AML-193 (cell line): ENCODE measurements at regions not wholly inside any gene's neighbourhood (a gene's known extent, or its start where the extent isn't known, plus 50 kb on each side); places are given as distances from the start of the nearest gene placed in this dataset.

Source experiments
- DNase-seq, 2 experiments: peaks; one replicate each; lab custom pipeline; 2025; lab: John Stamatoyannopoulos, UW

DNA sequence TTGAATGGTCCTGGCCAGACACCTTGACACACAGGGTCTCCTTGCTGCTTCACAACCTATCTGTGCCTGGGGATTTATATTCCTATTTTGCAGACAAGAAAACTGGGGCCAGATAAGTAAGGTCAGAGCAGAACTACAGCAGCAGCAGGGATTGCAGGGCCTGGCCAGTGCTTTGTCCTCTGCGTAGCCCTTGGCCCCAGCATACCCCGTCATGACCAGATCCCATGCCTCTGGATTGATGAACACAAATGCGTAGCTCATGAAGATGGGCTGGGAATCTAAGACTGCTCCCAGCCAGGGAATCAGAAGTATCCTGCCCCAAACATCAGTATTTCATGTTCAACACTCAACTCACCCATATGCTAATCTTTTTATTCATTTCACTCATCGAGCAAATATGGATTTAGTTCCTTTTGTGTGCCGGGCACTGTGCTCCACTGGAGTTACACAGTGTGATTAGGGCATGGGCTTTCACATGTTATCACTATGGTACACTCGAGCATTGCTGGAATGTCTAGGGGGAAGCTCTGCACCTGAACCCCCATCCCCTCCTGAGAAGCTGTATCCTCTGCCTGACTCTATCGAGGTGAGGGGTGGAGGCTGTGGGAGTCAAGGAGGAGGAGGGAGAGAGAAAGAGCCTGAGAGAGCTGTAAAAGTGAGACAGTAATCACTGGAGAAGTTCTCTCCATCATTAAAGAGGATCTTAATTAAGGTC is 143.3 kb downstream of the CYP26B1 start:
- no peak for DNase-seq

DNA sequence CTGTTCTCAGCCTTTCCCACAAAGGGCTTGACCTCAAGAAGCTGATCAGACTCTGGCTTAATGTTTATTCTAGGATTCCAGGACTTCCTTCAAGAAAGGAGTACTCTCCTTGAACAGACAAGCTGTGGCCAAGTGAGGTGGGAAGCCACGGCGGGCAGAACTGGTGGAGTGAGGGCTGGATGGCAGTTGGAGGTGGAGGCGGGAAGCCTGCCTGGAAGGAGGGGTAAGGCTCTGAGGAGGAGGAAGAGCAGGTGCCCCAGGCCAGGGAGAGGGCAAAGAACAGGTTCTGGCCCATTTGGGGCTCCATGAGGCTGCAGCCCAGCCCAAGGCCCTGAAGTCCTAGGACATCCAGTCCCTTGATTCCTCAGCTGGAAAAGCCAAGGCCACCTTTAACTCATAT is 143.9 kb downstream of the CYP26B1 start:
- no peak for DNase-seq

DNA sequence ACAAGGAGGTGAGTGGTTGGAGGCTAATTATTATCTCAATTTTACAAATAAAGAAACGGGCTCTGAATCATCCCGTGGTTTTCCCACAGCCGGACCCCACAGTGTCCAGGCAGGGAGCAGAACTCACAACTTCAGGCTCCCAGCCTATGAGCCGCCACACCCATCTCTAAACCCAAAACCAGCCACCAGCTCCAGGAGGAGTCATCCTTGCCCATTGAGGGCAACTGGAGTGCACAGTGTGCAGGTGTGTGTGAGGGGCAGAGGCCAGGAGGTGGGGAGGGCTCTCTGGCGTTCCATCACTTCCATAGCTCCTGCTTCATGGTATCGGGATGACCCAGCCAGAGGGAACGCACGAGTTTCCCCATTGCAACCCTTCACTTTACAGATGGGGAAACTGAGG is 144.5 kb downstream of the CYP26B1 start:
- DNase-seq, result no peak

DNA sequence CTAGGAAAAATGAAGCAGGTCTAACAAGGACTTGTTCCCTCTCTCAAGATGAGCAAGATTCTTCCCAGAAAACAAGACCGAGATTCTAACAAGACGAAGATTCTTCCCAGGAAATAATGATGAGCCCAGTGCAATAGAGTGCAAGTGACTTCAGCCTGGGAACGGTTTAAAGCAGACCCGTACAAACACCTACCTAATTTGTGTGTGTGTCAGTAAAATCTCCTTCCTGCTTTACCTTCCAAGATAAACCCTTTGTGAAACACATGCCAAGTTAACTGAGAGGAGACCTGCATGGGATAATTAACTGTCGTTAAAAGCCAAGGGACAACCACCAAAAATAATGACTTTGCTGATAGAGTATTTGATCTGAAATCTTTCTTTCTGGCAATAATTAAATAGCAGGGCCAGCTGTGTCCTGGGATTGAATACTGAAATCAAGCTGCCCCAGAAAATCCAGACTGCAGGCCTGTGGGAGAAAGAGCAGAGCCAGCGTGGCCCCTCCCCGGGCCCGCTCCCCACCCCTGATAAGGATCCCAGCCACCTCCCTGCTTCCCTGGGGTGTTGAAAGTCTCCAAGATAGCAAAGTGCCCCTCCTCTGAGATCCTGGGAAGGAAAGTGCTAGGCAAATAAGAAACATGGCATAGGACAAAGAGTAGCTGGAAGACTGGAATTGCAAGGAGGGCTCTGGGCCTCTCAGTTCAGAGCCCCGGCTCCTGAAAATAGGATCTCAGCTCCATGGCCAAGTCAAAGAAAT is 145.5 kb downstream of the CYP26B1 start:
- DNase-seq, result no peak

DNA sequence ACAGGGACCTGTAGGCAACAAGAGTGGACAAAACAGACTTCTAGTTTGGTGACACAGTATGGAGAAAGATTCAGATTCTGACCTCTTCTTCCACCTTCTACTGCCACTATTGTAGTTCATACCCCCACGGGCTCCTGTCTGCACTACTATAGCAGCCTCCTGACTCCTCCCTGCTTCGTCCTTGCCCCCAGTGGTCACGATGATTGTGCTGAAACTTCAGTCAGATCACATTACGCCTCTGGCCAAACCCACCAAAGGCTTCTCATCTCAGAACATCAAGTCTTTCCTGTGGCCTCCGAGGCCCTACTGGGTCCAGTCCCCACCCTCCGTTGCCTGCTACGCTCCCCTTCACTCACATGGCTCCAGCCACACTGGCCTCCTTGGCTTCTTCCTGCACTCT is 147.6 kb downstream of the CYP26B1 start:
- DNase-seq, result no peak

DNA sequence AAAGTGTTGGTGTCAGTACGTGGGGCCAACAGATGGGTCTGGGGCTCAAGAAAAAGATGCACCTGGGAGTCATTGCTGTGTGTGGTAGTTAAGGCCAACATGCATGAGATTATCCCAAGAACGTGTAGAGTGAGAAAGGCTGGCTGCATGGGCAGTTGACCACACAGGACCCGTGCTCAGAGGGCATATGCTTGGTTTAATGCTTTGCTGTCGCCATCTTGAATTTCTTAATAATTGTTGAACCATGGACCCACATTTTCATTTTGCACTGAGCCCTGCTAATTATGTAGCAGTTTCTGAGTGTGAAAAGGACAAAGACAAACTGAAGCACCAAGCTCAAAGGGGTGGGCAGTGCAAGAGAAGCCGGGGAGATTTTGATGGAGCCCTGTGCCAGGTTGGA is 148.1 kb downstream of the CYP26B1 start:
- no peak for DNase-seq

DNA sequence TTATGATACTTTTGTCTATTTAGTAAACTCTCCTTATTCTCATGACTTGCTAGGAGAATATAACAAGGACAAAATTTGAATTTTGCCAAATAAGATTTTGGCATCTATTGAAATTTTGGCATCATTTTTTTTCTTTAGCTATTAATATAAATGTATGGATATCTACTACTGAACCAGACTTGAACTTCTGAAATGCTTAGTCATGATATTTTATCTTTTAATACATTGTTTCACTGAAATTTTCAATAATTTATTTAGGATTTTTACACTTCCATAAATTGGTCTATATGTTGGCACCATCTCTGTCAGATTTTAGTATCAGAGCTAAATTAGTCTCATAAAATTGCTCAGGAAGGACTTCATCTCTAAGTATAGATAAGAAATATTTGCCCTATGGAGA is 149.8 kb downstream of the CYP26B1 start:
- no peak for DNase-seq

DNA sequence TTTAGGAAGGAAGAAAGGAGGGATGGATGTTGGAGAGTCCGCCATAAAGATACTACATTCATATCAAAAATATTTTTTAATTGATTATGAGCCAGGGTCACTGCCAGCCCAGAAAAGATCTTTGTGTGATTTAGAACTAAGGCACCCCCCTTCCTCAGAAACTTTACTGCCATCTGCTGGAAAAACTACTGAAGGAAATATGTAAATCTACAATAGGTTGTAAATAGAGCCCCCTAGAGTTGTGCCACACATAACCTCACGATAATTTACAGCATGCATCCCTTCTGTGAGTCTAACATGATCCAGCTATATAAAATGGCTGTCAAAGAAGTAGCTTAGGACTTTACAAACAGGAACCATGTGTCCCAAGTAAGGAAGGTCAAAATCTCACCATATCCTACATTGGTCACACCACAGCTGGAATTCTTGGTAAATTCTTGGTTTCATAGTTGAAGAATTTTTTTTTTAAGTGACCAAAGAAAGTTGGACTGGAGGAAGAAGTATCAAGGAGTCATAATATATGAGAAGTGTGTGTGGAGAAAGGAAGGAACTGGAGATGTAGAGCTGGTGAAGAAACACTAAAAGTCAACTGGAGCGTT is 152.5 kb downstream of the CYP26B1 start:
- peak; percentile 35 to 39 for DNase-seq

DNA sequence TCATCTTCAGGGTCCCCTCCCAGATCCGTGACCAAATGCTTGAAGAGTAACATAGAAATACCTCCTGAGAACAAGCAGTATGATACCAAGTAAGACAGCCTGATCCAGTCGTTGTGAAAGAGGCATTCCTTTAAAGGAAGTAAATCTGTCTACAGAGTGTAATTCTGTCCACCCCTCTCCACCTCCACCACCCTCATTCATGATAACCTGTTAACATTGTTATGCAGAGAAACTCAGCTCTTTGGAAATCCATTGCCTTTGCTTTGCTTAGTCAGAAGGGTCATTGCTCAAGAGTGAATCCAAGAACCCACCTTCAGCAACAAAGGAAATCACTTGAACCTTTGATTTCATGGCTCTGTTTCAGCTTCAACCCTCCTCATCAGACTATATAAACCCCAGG is 155.6 kb downstream of the CYP26B1 start:
- no peak for DNase-seq

DNA sequence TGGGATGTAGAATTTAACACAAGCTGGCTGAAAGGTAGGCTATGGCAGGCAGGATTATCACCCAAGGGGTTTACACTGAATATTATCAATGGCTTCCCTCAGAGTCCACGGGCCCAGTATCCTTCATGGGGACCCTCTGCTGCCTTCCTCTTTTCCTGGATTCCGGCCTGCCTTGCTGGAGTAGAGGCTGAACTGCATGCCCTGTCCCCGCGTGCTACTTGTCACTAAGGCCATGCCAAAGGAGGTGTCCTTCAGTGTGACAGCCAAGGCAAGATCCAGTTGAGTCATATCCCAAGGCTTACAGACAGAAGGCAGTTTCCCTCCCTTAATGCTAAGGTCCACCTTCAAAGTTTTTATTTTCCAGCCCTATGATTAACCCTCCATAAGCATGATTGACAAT is 156.3 kb downstream of the CYP26B1 start:
- DNase-seq, result no peak

DNA sequence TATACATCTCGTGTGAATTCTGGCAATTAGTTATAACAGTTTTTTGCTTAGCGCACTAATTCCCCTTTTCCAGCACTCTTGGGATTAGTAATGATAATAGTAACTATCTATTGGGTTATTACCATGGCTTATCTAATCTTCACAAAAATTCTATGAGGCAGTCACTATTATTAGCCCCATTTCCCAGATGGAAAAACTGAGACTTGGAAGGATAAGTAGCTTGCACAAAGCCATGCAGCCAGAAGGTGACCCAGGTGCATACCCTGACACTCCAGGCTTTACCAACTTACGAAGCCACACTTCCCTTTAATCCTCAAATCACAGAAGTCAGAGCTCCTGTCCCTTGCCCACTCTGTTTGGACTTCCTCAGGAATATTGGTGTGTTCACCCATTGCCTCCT is 156.8 kb downstream of the CYP26B1 start:
- no peak for DNase-seq

DNA sequence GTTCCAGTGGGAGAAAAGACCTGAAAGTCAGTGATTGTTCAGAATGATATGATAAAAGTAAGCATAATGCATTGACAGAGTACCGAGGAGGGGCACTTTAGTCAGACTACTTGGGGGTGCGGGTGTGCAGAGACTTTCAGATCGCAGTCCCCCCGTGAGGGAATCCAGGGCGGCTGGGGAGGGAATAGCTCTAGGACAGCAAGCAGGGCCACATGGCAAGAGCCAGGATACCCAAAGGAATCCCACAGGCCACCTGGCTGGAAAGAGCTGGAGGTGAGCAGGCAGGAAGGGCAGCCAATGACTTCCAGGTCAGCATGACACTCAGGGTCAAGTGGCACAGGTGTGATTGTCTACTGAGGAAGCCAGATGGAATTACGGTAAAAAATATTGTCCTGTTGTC is 157.5 kb downstream of the CYP26B1 start:
- DNase-seq, result no peak

DNA sequence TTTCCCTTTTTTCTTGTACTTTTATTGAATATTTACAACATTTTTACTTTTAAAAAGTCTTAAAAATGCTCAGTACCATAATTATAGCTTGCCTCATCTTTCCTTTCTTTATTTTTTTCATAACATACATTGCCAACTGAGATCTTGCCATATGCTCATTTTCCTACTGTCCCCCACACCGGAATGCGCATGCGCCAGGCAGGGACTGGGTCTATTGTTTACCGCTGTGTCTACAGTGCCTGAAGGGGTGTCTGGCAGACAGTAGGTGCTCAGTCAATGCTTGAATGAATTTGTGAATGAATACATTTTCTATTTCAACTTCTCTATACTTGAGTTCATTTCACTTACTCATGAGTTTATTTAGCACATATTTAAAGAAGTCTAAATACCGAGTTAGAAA is 158.0 kb downstream of the CYP26B1 start:
- DNase-seq, result no peak

DNA sequence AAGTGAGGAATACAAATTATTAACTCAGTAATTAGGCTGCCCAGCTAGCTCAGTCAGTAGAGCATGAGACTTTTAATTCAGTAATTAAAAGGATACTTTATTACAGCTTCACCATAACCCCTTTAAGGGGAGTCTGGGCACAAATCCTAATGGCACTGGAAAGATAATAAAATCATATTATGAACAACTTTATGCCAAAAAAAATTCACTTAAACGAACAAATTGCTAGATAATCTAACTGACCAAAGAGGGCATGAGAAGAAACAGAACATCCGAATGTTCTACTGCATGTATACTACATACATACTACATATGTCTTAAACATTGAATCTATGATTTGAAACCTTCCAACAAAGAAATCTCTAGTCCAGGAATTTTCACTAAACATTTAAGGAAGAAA is 159.5 kb downstream of the CYP26B1 start:
- DNase-seq, result no peak

DNA sequence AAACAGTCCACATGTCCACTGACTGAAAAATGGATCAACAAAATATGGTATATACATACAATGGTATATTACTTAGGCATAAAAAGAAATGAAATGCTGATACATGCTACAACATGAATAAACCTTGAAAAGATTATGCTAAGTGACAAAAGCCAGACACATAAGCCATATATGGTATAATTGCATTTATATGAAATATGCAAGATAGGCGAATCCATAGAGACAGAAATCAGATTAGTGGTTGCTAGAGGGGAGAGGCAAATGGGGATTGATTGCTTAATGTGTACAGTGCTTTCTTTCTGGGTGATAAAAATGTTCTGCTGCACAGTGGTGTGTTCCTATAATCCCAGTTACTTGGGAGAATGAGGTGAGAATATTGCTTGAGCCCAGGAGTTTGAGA is 171.0 kb downstream of the CYP26B1 start:
- no peak for DNase-seq

DNA sequence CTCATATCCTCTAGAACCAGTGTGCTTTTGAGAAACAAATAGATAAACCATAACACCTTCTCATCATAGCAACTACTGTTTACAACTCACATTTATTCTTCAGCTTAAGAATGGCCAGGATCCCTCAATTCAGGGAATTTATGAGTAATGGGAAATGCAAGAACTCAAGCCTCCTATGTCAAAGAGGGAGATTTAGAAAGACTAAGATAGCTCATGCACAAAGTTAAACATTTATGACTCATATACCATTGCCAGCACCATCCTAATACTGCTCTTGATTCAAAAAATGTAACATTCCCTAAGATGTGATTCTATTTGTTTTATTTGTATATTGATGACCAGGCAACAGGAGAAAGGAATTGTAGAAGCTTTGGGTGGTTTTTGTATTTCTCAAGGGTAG is 172.8 kb downstream of the CYP26B1 start:
- DNase-seq, result no peak

DNA sequence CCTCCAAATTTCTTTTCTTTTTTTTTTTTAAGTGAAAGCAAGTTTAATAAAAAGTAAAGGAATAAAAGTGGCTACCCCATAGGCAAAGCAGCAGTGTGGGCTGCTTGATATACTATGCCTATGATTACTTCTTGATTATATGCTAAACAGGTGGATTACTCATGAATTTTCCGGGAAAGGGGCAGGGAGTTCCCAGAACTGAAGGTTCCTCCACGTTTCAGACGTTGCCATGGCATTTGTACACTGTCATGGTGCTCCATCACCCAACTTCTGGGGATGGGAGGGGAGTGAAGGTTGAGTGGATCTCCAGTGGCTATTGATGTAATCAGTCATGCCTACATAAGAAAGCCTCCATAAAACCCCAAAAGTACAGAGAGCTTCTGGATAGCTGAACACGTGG is 176.2 kb downstream of the CYP26B1 start:
- DNase-seq, result no peak

DNA sequence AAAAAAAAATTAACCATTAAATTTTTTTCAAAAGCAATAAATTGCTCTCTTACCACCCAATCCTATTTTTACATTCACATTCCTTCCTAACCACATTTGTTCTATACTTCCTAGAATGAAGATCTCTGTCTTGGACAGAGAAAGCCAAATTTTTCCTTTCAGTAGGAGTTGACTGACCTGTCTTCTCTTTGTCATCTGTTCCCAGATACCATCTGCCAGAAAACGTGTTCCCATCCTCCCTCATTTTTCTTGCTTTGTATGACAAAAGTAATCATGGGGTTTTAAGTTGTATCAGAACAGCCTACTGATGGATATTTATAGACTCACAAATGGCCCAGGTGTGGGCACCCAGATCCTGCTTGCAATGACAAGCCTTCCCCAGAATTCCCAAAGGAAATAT is 182.1 kb downstream of the CYP26B1 start:
- DNase-seq, result no peak

DNA sequence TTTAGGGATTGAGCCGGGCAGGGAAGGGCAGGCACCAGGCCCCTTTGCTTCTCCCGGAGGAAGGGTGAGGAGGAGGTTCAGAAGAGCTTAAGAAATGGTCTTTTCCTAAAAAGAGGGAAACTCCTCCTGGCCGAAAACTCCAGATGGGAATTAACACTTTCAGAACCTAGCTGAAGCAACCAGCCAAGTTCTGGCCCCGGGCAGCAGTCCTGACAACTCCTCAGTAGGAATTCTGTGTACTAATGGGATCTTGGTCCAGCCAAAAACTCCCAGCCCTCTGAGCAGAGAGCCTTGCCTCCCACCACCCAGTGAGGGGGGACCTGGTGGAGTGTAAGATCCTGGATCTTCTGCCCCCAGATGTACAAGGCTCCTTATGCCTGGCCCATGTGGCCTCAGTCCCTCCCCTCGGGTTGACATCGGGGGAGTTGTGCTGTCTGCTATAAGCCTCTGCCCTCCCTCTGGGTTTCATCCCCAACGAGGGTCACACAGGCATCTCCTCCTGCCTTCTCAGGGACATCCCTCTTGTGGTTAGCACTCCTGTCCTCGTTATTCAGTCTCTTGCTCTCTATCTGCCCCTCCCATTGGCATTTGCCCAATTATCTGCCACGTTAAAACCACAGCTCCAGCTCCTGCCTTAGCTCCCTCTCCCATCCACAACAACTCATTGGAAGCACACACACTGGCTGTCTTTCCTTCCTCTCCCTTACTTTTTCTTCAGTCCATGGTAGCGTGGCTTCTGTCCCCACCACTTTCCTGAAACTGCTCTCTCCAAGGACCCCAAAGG is 184.6 kb downstream of the CYP26B1 start:
- DNase-seq, result no peak

DNA sequence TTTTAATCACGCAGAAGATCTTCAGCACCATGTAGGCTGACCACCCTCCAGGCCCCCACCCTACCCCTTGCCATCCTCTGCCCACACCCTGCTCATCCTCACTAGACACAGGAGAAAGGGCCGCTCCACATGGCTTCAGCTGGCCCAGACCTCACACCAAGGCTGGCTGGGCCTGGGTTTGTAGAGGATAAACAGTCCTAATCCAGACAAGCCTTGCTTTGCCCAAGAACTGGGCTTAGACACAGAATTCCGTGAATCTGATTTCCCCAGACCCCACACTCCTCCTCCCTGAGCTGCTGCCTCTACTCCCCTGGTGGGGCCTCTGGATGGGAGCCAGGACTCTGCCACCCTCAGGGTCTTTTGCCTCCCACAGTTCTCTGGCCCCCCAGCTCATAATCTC is 185.3 kb downstream of the CYP26B1 start:
- no peak for DNase-seq

DNA sequence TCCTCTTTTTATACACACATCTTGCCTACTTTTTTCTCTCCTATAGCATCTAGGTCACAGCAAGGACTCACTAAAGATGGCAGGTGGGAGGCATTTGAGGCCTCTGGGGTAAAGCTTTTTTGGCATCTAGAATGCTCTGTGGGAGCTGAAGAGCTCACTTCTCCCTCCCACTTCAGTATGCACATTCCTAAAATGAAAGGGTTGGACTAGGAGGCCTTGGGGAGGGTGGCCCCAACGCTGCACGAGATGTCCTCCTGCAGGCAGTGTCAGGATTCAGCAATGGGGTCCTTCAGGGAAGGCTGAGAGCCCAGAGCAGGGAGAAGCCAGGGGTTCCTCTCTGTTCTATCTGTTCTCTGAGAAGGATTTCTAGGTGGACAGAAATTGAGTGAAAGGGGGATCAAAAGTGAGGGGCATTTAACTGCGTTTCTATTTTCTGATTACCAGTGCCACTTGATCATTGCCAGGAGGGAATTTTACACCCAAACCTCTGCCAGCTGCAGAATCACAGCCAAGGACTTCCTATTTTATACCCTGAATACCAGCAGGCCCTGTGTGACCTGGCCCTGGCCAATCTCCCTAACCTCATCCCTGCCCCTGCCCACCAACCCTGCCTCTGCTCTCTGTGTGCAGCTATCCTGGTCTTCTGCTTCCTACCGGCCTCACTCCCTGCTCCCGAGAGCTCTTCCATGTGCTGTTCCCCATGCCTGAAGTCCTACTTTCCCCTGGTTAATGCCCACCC is 186.2 kb downstream of the CYP26B1 start:
- DNase-seq, result no peak

DNA sequence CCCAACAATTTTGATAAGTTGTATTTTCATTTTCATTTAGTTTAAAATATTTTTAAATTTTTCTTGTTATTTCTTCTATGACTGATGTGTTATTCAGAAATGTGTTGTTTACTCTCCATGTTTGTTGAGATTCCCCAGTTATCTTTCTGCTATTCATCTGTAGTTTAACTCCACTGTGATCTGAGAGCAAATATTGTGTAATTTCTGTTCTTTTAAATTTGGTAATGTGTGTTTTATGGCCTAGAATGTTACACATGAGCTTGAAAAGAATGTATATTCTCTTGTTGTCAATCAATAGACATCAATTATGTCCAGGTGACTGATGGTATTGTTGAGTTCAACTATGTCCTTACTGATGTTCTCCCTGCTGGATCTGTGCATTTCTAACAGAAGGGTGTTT is 188.2 kb downstream of the CYP26B1 start:
- DNase-seq, result no peak
